Hepatic stellate cell (primary cell): ENCODE measurements at regions not wholly inside any gene's neighbourhood (a gene's known extent, or its start where the extent isn't known, plus 50 kb on each side); places are given as distances from the start of the nearest gene placed in this dataset.

Experiments used
- DNase-seq: peaks from one replicate; pipeline ENCODE4 v3.0.0; 2011; ENCODE audit warnings: low spot score

- DNase-seq: no peak
Observed at GRCh38 chr9:4921449-4921848, 63.6 kb upstream of the JAK2 start.

GRCh38 chr9:4922101-4922500 is 63.0 kb upstream of the JAK2 start:
- no peak for DNase-seq

DNA sequence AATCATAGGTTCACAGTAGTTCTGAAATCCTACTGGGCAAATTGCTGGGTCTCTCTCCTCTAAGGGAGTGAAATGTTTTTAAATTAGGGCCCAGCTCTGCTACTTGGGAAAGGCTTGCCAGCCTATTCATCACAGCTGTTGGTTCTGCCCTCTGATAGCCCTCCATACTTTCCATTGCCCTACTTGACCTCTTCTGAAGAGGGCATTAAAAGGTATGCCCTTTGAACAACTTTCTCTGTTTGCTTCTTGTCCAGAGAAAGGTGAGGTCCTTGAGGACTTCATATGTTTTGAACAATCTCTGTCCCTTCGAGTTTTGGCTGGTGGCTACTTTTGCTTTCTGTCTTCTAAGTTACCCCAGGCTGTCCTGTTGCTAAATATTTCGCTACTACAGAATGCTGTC is 62.3 kb upstream of the JAK2 start:
- no peak for DNase-seq

DNA sequence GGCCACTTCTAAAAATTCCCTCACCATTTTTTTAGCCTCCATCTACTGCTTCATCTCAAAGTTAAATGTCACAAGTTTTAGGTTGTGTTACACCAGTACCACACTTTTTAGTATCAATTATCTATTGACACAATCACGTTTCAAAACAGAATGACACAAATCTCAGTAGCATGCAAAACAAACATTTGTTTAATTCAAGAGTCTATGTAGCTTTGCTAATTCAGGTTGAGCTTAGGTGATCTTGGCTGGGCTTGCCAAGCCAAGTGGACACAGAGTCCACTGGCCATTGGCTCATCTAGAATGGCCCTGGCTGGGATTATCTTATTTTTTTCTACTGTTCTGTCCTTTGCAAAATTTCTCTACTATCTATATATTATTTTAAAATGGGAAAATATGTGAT is 61.9 kb upstream of the JAK2 start:
- DNase-seq: no peak

DNA sequence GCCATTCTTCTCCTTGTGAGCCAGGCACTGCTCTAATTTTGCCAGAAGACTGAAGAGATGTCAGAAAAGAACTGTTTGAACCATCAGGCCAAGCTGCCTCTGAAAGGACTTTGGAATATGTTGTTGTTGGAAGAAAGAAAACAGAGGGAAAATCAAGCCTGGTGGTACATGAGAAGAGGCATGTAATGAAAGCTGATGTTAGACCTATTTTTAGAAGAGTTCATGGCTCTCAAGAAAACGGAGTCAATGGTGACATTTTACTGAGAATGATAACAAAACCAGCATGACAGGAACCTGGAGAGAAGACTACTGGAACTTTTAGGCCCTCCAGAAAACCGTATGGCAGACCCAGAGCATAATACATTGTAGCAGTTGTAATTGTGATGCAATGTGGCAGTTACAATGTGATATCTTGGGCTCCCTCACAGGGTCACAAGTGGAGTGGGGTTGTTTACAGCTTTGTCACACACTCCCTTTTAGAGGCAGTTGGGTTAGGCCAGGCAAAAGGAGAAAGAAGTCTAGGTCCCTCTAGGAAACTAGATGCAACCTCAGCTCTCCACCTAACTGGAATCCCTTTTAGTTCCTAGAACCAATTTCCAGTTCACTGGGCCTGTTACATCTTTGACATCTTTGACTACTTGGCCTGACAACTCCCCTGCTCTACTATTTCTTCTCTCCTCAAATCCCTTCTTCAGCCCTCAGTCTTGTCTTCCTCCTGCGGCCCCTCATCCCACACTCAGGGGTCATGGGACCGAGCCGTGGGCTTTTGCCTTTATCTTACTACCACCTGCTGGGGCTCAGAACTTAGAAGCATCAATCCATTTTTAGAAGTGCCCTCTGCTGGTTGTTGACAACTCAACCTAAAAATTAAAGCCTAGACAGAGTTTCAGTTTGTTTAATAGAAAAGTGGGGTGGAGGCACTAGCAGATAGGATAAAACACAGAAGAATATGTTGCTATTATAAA is 61.2 kb upstream of the JAK2 start:
- peak; percentile 25 for DNase-seq

GRCh38 chr9:4926239-4926638 is 58.8 kb upstream of the JAK2 start:
- no peak for DNase-seq

DNA sequence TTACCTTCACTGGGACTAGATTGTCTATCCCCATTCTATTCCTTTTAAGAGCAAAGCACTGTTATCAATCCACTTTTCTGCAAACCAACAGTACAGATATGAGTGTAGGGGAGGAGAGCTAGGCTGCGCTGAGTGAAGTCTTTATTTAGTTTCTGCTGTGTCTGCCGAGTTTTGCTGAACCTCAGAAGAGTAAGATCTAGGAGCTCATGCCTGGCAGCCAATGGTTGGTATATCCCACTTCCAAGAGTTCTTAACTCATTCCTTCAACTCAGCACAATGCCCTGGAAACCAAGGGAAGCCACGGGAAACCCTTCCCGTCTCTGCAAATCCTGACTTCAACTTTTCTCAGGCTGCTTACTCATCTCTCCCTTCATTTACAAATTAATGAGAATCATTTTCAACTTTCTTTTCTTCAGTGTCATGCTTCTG is 58.0 kb upstream of the JAK2 start:
- DNase-seq: no peak

- no peak for DNase-seq
Observed at GRCh38 chr9:4927701-4928100, 57.4 kb upstream of the JAK2 start.

DNA sequence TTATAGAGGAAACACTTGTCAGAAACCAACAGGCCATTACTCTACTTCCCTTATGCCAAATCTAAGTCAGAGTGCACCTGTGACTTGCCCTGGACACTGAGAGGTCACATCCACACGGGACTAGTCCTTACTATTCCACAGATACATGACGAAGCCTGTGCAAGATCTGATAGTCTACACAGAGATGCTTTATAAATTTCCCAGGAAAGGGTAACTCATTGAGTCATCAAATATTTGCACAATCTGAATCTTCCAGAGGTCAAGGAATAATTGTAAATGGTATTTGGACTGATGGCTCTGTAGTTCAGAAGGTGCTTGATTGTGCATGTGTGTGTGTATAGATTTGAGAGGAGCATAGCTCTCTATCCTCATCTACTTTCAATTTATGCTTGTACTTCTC is 55.2 kb upstream of the JAK2 start:
- no peak for DNase-seq

DNA sequence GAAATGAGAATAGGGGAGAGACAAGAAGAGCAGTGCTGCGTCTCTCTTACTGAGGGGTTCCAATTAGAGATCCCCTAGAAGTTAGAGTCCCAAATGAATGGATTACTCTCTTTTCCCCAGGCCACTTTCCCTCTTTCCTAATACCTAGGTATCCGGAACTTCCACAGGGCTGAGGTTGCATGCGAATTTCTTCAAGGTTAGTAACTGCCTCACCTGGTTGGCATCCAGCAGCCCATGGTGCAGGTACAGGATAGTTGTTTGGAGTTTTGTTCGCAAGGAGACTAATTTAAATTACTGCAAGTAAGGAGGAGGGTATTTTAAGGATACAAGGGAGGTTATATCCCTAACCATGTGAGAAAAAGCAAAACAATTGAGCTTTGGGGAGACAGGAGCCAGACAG is 52.4 kb upstream of the JAK2 start:
- DNase-seq: no peak

GRCh38 chr9:4933177-4933576 is 51.9 kb upstream of the JAK2 start:
- DNase-seq: no peak

- no peak for DNase-seq
Observed at GRCh38 chr9:4933861-4934260, 51.2 kb upstream of the JAK2 start.

- DNase-seq: no peak
Observed at GRCh38 chr9:4935001-4935672, 49.9 kb upstream of the JAK2 start.
